Left forelimb (tissue), 1 donor: ENCODE measurements at regions not wholly inside any gene's neighbourhood (a gene's known extent, or its start where the extent isn't known, plus 50 kb on each side); places are given as distances from the start of the nearest gene placed in this dataset.

Experiments
- DNase-seq: peaks from one replicate; pipeline ENCODE4 v3.0.0-alpha.2; 2018; ENCODE audit warnings: low spot score

DNA sequence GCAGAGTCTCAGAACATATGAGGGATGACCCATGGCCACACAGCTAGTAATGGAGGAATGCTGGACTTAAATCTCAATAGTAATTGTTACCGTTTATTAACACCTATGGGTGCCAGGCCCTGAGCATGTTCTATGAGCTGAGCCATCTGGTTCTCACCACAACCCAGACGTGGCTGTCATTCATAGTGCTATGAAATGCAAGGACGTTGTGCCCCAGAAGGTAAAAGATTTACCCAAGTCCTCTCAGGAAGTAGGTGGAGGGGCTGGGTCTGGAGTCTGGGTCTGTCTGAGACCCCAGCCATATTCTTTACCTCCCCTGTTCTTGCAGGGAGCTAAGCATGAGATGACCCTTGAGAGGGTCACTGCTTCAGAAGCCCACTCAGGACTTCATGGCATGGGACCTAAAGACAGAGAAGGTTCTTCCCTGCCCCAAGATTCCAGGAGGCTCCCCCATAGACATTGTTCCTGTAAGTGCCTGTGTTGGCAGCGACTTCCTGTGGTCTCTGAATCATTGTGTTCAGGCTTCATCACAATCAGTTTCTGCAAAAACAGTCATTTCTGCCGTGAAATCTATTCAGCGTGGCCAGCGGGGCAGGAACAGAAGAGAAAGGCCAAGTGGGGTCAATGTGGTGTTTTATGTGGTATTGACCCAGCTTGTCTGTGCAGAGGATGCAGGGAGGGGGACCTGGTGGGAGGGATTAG is 475.4 kb downstream of the PTPRU start:
- DNase-seq = no peak

DNA sequence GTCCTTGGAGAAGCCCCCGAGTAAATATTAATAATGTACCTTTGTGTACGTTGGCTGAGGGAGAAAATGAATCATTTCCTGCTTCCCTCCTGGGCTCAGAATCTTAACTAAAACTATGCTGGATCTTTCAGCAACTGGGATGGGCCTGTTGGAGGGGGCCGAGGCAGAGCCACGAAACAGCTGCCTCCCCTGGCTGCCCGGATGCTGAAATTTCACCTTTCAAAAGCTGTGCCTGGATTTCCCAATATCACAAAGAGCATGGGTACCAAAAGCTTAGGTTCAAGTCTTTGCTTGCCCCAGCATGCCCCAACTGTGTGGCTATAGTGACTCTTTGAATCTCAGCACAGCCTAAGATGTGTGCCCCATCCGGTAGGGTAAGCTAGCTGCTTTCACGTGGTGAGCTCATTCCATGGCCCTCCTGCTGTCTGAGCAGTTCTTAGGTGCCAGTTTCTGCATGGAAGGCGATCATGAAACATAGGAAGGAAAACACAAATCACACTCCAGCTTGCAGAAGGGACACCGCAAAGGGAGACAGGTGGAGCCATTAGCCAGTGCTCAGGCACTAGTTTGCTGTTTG is 473.5 kb downstream of the PTPRU start:
- no peak for DNase-seq

DNA sequence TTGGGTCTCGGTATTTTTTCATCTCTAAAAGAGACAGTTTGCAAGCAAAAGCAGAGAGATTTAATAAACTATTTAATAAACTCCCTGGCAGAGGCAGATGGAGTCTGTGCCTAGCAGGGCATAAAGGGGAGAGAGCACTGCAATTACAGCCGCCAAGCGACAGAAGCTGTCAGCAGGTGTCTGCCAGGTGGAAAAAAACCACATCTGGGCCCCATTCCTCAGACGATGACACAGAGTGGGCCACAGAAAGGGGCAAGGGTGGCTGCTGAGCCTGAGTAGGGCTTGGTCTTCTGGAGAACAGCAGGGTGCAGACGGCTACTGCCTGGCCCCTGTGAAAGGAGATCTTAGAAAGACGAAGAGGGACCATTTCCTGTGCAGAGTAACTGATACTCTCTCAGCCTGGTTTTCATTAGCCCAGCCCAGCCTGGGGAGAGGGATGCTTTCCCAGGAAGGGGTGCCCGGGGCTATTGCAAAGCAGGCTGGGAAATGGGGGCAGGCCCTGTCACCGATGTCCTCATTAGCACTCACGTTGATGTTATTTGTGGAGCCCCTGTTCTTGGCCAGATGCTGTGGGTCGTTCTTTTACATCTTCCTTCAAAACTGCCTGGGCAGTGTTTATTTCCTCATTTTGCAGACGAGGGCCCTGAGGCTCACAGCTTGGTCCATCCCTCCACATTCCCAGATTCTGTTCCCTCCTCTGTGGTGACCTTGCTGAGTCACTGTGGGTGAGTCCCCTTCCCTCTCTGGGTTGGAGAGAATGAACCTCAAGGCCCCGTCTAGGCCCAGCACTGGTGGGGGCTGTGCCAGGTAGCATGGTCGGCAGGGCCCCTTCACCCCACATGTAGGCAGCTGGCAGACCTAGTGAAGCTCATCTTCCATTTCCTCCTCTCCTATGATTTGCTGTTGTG is 472.7 kb downstream of the PTPRU start:
- DNase-seq = no peak

DNA sequence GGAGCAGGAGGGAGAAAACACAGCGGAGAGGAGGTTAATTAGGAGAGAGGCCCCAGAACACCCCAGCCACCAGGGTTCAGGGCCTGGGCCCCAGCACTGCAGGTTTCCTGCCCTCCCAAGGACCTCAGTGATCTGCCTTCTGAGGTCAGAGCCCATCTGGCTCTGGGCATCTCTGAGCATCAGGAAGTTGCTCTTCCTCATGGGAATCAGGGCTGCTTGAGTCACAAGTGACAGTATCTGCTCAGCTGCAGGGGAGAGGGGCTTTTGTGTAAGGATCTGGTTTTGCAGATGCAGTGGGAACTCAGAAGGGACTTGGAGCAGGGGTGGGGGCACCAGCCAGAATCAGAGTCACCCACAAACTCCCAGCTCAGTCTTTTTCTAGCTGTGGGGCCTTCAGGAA is 472.1 kb downstream of the PTPRU start:
- no peak for DNase-seq

DNA sequence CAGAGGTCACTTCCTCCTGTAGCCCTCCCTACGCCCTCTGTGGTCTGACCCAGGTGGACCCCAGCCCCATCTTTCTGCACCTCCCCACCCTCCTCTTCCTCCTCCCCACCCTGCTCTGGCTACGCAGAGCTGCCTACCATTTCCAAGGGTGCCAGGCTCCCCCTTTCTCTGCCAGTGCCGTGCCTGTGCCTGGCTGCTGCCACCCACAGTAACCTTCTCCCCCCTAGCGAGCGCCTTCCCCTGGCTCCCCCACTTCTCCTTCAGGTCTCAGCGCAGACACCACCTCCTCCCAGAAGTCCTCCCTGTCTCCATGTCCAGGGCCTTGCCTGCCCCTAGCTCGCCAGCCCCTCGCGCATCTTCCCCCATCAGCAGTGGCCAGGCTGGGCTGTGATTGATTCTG is 471.5 kb downstream of the PTPRU start:
- DNase-seq = no peak

DNA sequence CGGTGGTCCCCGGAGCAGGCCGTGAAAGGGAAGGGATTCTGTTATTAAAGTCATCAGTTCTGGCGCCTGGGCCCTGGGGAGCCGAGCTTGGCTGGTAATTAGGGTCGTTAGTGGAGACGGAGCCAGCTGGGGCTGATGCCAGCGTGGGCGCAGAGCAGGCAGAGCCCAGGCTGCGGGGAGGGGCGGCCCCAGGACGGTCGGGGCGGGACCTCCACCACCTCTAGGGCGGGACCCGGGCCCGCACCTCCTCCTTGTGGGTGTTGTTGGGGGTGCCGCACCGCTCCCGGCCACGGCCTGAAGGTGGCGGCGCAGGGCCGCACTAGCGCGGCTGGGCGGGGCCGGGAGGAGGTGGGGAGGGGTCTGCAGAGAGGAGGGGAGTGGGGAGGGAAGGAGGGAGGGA is 470.6 kb downstream of the PTPRU start:
- no peak for DNase-seq

DNA sequence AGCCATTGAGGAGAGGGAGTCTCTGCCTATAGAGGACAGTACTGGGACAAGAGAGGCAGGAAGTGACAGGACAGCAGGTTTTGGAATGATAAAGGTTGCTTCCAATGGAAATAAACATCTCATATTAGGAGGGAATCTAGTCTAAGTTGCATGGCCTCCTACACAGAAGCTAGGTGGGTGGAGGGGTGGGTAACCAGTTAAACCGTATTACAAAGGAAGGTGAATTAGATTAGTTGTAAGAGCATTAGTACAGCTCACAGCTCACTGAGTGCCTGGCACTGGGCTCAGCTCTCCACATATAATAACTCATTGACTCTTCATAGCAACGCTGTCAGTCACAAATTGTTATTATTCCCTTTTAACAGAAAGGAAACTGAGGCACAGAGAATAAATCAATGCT is 468.1 kb downstream of the PTPRU start:
- no peak for DNase-seq

DNA sequence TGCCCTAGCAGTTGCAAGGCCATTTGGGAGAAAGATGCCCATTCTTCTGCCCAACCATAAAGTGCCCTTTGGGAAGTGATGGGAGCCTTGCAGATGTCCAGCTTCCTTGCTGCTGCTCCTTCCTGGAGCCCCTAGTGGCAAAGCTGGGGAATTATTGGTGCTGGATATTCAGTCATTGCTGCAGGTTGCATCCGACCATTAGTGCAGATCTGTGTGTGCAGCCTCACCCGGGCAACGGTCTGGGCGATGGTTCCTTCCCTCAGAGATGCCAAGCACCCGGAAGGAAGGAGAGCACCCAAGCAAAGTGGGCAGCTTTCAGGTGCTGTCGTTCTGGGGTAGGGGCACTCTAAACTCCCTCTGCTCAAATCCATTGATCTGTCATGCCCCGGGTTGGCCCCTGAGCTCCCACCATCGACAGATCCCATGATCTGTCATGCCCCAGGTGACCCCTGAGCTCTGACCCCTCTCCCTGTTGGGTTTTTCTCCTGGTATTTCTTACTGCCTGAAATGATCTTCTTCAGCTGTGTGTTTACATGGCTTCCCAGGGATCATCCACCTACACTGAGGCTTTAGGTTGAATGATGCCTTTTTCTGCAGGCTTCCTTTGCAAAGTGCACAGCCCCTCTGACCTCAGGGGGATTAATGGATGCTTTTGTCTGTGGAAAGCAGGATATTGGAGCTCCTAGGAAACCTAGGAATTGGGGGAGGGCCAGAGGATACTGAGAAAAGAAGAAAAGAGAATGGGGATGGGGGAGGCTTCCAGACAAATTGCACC is 467.5 kb downstream of the PTPRU start:
- DNase-seq = no peak

DNA sequence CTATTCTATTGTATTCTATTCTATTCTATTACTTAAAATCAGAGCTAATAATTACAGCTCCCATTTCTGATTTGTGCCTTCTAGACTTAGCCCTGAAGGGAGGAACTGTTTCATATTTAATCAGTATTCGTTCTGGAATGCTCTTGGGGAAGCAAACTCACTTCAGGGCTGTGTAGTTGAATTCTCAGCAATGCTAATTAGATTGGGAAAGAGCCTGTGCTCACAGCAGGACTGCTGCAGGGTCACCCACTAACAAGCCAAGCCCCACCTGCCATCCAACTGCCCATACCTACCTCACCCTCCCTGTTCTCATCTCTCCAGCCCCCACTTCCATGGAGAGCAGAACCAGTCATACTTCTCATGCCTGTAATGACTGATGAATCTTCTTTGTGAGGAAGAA is 464.2 kb downstream of the PTPRU start:
- no peak for DNase-seq

DNA sequence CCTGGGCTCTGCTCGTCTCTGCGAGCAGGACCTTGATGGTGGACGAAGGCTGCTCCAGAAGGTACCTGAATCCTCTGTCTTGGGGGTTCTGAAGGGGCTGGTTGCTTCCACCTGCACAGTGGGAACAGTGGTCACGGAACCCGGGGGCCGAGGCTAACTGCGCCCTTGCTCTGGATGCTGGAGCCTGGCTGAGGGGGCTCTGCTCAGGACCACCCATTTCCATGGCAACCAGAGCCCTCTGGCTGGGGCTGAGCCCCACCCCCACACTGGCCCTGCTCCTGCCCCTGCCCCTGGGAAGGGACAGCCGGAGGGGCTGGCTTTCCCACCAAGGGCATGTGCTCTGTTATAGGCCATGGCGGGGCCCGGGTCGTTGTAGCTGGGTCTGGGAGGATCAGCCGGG is 462.3 kb downstream of the PTPRU start:
- DNase-seq = no peak

DNA sequence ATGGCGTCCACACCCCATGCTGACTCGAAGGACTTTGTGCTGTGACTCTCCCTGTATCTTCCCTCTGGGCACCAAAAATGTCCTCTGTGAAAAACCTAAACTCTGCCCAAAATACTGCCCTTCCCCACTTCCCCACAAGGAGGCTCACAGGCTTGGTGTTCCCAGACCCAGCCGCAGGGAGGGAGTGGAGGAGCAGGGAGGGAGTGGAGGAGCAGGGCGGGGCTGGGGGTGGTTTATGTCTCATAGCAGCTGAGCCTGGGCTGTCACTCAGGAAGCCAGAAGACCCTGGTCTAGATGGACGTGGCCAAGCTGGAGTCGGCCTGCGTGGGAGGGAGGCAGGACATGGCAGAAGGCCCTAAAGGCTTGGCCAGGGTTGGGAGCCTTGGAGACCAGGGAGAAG is 461.7 kb downstream of the PTPRU start:
- no peak for DNase-seq

DNA sequence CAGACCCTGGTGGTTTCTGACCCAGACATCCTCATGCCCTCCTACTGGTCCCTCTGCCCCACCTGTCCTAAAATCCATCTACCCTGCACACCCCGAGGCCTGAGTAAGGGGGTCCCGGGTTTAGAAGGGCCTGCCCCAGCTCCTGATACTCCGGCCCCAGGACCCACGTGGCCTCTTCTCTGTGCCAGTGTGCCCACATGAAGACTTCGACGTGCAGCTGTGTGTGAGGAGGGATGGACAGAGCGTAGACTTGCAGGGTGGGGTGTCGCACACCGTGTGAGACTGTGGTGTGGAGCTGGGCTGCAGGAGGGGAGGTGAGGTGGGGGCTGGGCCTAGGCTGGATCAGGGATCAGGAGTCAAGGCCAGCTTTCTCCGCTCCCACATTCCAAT is 461.1 kb downstream of the PTPRU start:
- DNase-seq = no peak

DNA sequence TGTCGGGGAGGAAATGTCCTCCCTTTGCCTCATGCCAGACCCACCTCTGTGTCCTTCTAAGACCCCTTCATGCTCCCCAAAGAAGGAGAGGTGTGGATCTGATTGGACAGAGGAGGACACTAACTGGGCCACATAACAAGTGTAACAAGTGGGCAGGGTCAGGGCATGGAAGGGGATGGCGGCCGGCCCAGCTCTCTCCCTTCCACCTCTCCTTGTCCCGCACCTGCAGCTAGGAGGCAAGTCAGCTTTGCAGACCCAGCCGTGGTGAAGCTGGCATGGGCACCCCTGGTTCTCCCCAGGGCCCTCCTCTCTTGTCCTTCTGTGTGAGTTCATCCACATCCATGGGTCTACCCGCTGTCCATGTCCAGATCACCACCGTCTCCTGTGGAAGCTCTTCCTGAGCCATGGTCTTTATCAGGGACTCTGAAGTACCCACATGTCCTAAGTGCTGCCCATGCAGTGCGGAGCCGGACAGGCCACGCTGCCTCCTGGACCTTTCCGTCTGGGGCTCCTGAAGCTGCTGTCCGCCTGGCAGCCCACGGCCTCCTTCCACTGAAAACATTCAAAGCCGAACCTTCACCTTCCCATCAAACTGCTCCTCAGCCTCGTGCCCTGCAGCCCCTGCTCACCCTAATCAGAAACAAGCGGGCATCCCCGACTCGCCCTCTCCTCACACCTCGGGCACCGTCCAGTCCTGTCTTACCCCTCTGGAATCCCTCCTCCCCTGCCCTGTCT is 460.5 kb downstream of the PTPRU start:
- no peak for DNase-seq

DNA sequence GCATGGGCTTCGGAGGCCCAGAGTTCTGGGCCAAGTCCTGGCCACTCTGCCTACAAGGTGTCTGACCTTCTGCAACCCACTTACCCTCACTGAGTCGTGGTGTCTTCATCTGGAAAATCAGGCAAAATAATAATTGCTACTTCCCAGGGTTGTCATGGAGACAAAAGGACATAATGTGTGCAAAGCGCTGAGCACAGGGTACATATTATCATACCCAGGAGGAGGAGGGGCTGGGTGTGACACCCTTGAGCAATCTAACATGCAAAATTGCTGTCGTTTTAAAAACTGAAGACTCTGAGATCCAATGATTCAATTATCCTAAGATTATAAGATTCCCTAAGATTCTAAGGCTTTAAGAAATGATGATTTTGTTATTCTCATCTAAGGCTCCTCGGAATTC is 459.5 kb downstream of the PTPRU start:
- DNase-seq = no peak

DNA sequence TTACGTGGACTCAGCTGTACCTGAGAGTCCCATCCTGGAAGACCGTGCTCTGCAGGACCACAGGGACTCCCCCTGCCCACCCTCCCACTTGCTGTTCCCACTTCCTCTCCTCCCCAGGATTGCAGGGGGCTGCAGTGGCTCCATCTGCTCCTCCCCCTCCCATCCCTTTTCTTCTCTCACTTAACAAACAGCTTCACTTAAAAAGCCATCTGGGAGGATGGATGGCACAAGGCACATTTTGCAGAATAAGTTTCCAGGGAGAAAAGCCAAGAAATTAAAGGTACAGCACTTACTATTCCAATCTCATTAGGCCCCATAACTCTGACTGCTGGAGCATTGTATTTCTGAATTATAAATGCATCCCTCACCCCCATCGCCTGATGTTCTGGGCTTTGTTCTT is 458.7 kb downstream of the PTPRU start:
- no peak for DNase-seq

DNA sequence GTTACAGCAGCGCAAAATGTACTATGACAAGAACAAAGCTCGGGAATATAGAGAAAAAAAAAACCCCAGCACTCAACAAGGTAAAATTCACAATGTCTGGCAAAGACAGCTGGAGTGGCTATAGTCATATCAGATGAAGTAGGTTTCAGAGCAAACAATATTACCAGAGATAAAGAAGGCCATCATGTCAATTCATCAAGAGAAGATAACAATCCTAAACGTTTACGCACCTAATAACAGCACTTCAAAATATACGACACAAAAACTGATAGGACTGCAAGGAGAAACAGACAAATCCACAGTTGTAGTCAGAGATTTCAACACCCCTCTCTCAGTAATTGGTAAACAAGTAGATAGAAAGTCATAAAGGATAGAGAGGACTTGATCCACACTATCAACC is 455.2 kb downstream of the PTPRU start:
- no peak for DNase-seq

DNA sequence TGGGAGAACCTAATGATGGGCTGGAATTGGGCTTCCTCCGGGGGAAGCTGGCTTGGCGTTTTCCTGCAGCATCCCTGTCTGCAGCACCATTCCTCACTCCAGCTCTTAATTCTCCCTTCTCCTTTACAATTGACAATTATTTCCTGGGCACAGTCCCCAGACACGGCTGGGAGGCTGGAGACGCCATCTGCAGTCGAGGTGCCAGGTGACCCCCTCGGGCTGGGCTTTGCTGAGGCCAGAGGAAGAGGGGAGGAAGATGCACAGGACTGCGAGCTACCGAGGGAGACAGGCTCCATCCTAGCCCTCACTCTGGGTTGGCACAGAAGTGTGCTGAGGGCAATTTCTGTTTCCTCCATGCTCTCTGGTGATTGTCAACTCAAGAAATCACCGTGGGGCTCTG is 453.8 kb downstream of the PTPRU start:
- DNase-seq = no peak

DNA sequence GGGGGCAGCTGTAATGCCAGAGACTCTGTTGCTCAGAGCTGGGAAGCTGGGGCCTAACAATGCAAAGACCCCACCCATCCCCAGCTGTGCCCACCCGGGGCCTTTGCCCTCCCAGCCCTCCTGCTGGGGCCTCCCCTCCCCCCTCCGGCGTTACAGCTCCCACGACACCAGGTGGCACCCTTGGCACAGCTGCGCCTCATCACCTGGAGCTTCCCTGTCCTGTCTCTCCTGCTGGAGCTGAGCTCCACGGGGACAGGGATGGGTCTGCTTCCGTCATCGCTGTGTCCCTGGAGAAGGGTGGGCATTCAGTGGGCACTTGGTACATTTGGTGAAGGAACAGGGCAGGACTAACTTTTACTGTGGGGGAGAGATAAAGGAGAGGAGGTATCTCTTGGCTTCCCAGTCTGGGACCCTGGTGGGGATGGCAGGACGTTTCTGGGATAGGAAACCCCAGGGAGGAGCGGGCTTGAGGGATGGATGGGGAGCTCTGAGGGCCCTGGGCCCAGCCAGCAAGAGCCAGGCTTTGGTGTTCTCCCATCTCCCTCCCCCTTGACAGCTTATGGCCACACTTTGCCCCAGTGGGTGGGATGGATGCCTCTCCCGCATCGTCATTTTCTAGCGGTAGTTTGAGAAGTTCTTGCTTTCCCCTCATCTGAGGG is 453.2 kb downstream of the PTPRU start:
- peak; percentile 54 for DNase-seq

DNA sequence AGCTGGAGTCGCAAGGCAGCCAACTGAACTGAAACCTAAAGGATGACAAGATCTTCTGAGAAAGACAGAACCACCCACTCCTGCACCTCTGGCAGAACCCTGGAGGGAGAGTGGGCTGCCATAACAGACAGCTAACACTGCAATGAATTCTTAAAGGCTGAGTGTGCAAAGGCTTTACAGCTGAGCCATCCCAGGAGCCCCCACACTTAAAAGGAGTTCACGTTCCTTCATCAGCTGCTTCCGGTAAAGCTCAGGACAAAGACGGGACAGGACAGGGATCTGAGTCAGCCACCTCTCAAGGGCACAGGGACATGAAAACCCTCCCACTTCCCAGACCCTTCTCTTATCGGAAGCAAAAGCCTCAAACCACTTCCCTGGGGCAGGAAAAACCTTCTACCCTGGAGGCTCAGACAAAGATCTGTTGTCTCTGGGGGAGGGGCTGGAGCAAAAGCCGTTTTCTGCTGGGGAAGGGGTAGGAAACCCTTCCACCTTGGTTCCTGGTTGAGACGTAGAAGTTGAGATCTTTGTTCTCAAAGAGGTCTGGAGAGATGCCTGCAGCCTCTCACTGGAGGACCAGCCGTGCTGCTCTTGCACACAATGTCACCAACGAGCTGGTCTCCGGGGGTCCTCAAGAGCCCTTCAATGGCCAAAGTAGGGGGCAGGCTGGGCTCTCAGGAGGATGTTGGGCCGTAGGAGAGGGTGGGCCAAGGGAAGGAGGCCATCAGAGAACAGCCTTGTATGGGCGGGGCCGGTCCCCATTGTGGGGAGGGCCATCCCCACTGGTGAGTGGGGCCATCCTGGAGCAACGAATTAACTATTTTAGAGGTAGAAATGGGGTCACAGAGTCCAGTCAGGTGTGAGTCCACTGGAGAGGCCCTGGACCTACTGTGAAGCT is 452.4 kb downstream of the PTPRU start:
- peak; percentile 20 for DNase-seq

DNA sequence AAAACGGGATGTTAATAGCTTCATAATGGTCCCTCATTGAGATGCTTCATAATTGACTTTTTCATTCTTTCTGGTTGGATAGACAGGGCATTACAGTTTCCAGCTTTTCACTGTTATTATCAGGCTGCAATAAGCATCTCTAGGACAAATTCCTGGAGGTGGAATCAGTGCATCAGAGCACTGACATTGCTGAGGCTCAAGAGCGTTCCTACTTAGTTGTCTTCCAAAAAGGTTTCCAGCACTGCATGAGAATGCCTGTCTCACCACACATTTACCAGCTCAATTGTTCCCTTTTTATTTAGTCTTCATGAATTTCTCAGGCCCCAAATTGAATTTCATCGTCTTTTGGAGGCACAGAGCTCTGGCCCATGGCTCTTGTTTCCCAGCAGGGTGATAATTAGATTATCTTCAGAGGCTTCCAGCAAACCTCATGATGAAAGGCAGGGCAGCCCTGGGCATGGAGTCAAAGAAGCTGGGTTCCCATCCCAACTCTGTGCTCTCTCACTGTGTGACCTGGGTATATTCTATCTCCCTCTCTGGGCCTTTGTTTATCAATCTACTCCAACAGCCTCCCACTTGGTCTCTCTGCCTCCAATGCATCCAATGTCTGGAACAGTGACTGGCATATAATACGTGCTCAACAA is 451.4 kb downstream of the PTPRU start:
- DNase-seq = peak; percentile 14
